ENCODE measurements at regions not wholly inside any gene's neighbourhood (a gene's known extent, or its start where the extent isn't known, plus 50 kb on each side); places are given as distances from the start of the nearest gene placed in this dataset.

DNA sequence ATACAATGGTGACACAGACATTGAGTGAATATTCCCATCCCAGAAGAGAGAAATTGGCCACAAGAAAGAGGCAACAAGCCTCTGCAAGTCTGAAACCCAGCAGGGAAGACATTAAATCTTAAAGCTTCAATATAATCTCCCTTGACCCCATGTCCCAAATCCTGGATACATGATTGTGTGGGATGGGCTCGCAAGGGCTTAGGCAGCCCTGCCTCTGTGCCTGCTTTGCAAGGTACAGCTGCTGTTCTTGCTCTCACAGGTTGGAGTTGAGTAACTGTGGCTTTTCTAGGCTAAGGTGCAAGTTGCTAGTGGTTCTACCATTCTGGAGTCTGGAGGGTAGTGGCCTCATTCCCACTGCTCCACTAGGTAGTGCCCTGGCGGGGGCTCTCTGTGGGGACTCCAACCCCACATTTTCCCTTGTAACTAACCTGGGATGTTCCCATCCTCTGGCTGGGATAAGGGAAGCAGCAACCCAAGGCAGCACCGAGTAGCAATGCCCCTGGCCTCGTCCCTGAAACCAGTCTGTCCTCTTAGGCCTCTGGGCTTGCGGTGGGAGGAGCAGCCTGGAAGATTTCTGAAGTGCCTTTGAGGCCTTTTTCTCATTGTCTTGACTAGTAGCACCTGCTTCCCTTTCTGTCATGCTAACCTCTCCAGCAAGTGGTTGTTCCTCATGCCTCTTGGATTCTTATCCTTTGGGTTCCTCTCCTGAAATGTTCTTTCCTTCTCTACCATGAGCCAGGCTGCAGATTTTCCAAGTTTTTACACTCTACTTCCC, 90.0 kb downstream of the FAM174B start:
- no peak for TF ChIP-seq CTCF (IDR thresholded peaks at IDR 0.05)
- TF ChIP-seq POLR2A (IDR thresholded peaks at IDR 0.05), result no peak
- TF ChIP-seq POLR2AphosphoS5 (IDR thresholded peaks at IDR 0.05), result no peak
- TF ChIP-seq EP300 (IDR thresholded peaks at IDR 0.05), result no peak
